GM12878 (cell line): ENCODE measurements at regions not wholly inside any gene's neighbourhood (a gene's known extent, or its start where the extent isn't known, plus 50 kb on each side); places are given as distances from the start of the nearest gene placed in this dataset.

Source experiments
- ATAC-seq: fragments of 200-7000 bp; cut with Tn5 transposase; 3 replicates; pipeline ENCODE4 v1.9.1; 2020; ENCODE audit warnings: mild to moderate bottlenecking, moderate library complexity
- BruUV-seq: library from RNA; stranded (reverse); fragments of 400-500 nt; replicated peaks from 2 replicates; lab custom pipeline; 2021; lab: Mats Ljungman, UMichigan
- CTCF ChIA-PET: fragments of 300-600 bp; sonication (Branson Sonifier 250); formaldehyde crosslinking; extraction: SDS; loops from one replicate; lab custom pipeline; 2021; ENCODE audit warnings: inconsistent platforms; lab: Yijun Ruan, JAX
- POLR2A ChIA-PET: fragments of 350-600 bp; formaldehyde crosslinking; extraction: SDS; loops from one replicate; lab custom pipeline; 2021; ENCODE audit warnings: inconsistent platforms; lab: Charles Lee
- RAD21 ChIA-PET: fragments of 300-600 bp; sonication (Branson Sonifier 250); formaldehyde crosslinking; loops from one replicate; lab custom pipeline; 2023; ENCODE audit warnings: antibody characterized with exemption; ENCODE audit not compliant: unreplicated experiment; lab: Charles Lee
- SMC1A ChIA-PET: fragments of 300-600 bp; sonication (Branson Sonifier 250); formaldehyde crosslinking; loops from one replicate; lab custom pipeline; 2023; ENCODE audit not compliant: unreplicated experiment, uncharacterized antibody; lab: Charles Lee
- DNase-seq: peaks from one replicate; pipeline ENCODE4 v3.0.0-alpha.2; 2011; ENCODE audit warnings: low read depth, low spot score
- FAIRE-seq: peaks from 3 replicates; lab custom pipeline; 2011; peaks lifted over from hg19 to GRCh38; lab: Jason Lieb, UNC
- H2AFZ ChIP-seq: 2 replicates; pipeline ENCODE4 v1.6.0; 2011; ENCODE audit warnings: low read depth, low read length, control low read depth; ENCODE audit not compliant: control insufficient read depth
- H3K27ac ChIP-seq: 2 replicates; pipeline ENCODE4 v1.5.1; 2011; ENCODE audit warnings: control low read depth; ENCODE audit not compliant: control insufficient read depth, insufficient read depth
- H3K27me3 ChIP-seq, 2 experiments: replicated peaks in 1 of 2; 2 replicates each; pipeline versions ENCODE4 v1.6.0 to v1.6.1; 2011; ENCODE audit warnings: low read length in 1 of 2; ENCODE audit not compliant: control insufficient read depth in 2 of 2, insufficient read depth in 2 of 2
- H3K36me3 ChIP-seq, 2 experiments: 2 replicates each; pipeline ENCODE4 v1.5.1; 2011; ENCODE audit warnings: low read length in 1 of 2; ENCODE audit not compliant: control insufficient read depth in 2 of 2, insufficient read depth in 2 of 2
- H3K4me1 ChIP-seq: 2 replicates; pipeline ENCODE4 v1.6.1; 2011; ENCODE audit warnings: mild to moderate bottlenecking, low read length, moderate library complexity, mixed read lengths; ENCODE audit not compliant: control insufficient read depth, insufficient read depth
- H3K4me2 ChIP-seq: 2 replicates; pipeline ENCODE4 v1.6.0; 2011; ENCODE audit warnings: control low read depth; ENCODE audit not compliant: control insufficient read depth, insufficient read depth
- H3K4me3 ChIP-seq: fragments of 200-600 bp; sonication (generic); 2 replicates; pipeline ENCODE4 v1.5.1; 2016
- H3K79me2 ChIP-seq: 2 replicates; pipeline ENCODE4 v1.6.0; 2011; ENCODE audit warnings: low read length; ENCODE audit not compliant: control insufficient read depth, insufficient read depth
- H3K9ac ChIP-seq: 2 replicates; pipeline ENCODE4 v1.8.0; 2011; ENCODE audit warnings: low read length, control low read depth, mixed read lengths; ENCODE audit not compliant: control insufficient read depth, insufficient read depth
- H3K9me3 ChIP-seq: replicated peaks from 3 replicates; pipeline ENCODE4 v1.5.1; 2011; ENCODE audit warnings: mild to moderate bottlenecking, low read length; ENCODE audit not compliant: control insufficient read depth, insufficient read depth
- H4K20me1 ChIP-seq: 2 replicates; pipeline ENCODE4 v1.6.0; 2011; ENCODE audit not compliant: control insufficient read depth, insufficient read depth
- BMI1 ChIP-seq: fragments of 450-650 bp; IDR thresholded peaks from 2 replicates; pipeline ENCODE4 v1.6.1; 2016; ENCODE audit warnings: mild to moderate bottlenecking, moderate library complexity, borderline replicate concordance
- CBFB ChIP-seq: IDR thresholded peaks from 2 replicates; pipeline ENCODE4 v1.6.1; 2016; ENCODE audit warnings: antibody characterized with exemption, low read depth
- CBX3 ChIP-seq: fragments of 200-600 bp; sonication (generic); IDR thresholded peaks from 2 replicates; pipeline ENCODE4 v1.6.1; 2016; ENCODE audit warnings: low read depth, borderline replicate concordance
- CREM ChIP-seq: IDR thresholded peaks from 2 replicates; pipeline ENCODE4 v1.6.1; 2014; ENCODE audit warnings: antibody characterized with exemption, low read depth
- EGR1 ChIP-seq, 2 experiments: IDR thresholded peaks; 1 replicate in 1 of 2; 2 replicates in 1 of 2; pipeline ENCODE4 v1.6.1; 2011 to 2012; ENCODE audit warnings: low read depth in 2 of 2, low read length in 2 of 2, borderline replicate concordance in 1 of 2, mild to moderate bottlenecking in 1 of 2, moderate library complexity in 1 of 2
- IKZF2 ChIP-seq, 2 experiments: fragments of 450-650 bp; IDR thresholded peaks; 2 replicates each; pipeline ENCODE4 v1.6.1; 2017; ENCODE audit warnings: mild to moderate bottlenecking in 2 of 2, moderate library complexity in 2 of 2
- MEF2B ChIP-seq: fragments of 450-650 bp; IDR thresholded peaks from 2 replicates; pipeline ENCODE4 v1.6.1; 2018; ENCODE audit warnings: mild to moderate bottlenecking, moderate library complexity; ENCODE audit not compliant: partially characterized antibody, poor library complexity, severe bottlenecking
- ZNF384 ChIP-seq: IDR thresholded peaks from 2 replicates; pipeline ENCODE4 v1.6.1; 2012; ENCODE audit warnings: low read depth, mild to moderate bottlenecking, low read length, improper control_type of control experiment, borderline replicate concordance
- WGBS: methylation state at CpG from one replicate; pipeline ENCODE4 v1.1.6; 2016; ENCODE audit warnings: low lambda C conversion rate; ENCODE audit not compliant: insufficient replicate concordance, insufficient coverage; ENCODE audit errors: missing lambda C conversion rate; 5-methylcytosine and 5-hydroxymethylcytosine counted together
- in situ Hi-C: fragments of 300-500 bp; cut with MboI; formaldehyde crosslinking; loops from 9 replicates; pipeline ENCODE4 v1.14.3; 2018; ENCODE audit warnings: mixed read lengths
- intact Hi-C: fragments of 100-400 bp; cut with micrococcal nuclease; formaldehyde crosslinking; loops from one replicate; pipeline ENCODE4 v1.14.2; 2022; ENCODE audit not compliant: unreplicated experiment

- intact Hi-C loops, result loop anchor here (2.0 kb wide), 1 partner anchor 65 kb away; the partner anchor contains the start of gene NOL4
- ChIA-PET SMC1A (interaction anchor here (0.9 to 6.2 kb wide), 8 partner anchors 9 to 163 kb away, joined by 3 to 44 read pairs (median 4); partner anchors contain the start of gene NOL4), POLR2A (interaction anchor here (1.6 to 2.0 kb wide), 2 partner anchors 39 to 40 kb away, joined by 4 read pairs; no protein-coding TSS in a partner anchor), CTCF (interaction anchor here (1.0 to 6.6 kb wide), 8 partner anchors 28 to 320 kb away, joined by 3 to 60 read pairs (median 7); partner anchors contain the start of gene NOL4)
- no peaks in the 10 kb centered on the region for H3K9me3 ChIP-seq
- no peak overlapping the region for H3K4me3 ChIP-seq
- FAIRE-seq, result no peak
- no peak overlapping the region for H2AFZ ChIP-seq
- no peaks in the 10 kb centered on the region for H4K20me1 ChIP-seq
- no peaks in the 10 kb centered on the region for H3K27me3 ChIP-seq
- BruUV-seq, result no TSS peak
- H3K4me1 ChIP-seq, result no peaks in the 10 kb centered on the region
- no peak overlapping the region for H3K9ac ChIP-seq
- peak; percentile 40 for ATAC-seq
- no peak overlapping the region for H3K27ac ChIP-seq
- 36% methylated on average over 8 of the region's 14 CpGs for WGBS
- no peaks in the 10 kb centered on the region for H3K36me3 ChIP-seq
- TF ChIP-seq BMI1 (no peak), MEF2B (no peak), CREM (no peak), CBFB (no peak), EGR1 (IDR thresholded peaks at IDR 0.05; ENCODE audit: borderline replicate concordance in 1 of 2, low read depth in 2 of 2, low read length in 2 of 2) (no peak), ZNF384 (no peak), CBX3 (no peak), IKZF2 (IDR thresholded peaks at IDR 0.05) (no peak)
- TF ChIP-seq, all 136 proteins: peak for 0
- Histone ChIP-seq H3K4me2 (no peak overlapping the region), H3K79me2 (no peaks in the 10 kb centered on the region)
- RAD21 ChIA-PET, result interaction anchor here (1.2 to 4.8 kb wide), 3 partner anchors 37 to 165 kb away, joined by 3 to 30 read pairs (median 11); no protein-coding TSS in a partner anchor
- in situ Hi-C loops, result no loop called here
- no peak for DNase-seq
Observed at GRCh38 chr18:34159691-34160185, 65.0 kb downstream of the NOL4 start.
